GM12873 (cell line): ENCODE measurements at regions not wholly inside any gene's neighbourhood (a gene's known extent, or its start where the extent isn't known, plus 50 kb on each side); places are given as distances from the start of the nearest gene placed in this dataset.

Experiments
- TF ChIP-seq, protein P1 (sequence below): IDR thresholded peaks from 2 replicates; pipeline ENCODE4 v1.5.1; 2012; ENCODE audit warnings: low read depth, mild to moderate bottlenecking, moderate library complexity, low read length, control low read depth; ENCODE audit not compliant: insufficient read depth; ENCODE audit errors: missing control alignments

DNA sequence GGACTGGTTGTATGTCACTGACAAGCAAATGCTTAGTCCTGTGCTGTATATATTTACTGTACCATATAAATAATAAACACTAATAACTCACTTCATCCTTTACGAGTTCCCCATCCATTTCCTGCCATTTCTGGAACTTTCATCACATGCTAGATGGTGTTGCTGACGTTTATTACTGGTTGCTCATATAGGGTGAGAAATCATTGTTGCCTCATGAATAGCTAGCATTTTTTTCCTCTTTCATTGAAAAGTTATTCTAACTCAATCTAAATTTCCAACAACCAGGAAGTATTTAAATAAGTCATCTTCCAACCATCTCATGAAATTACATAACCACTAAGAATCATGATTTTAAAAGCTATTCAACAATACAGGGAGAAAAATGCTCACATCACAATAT is 88.6 kb upstream of the RCN1 start:
- TF ChIP-seq, protein P1, sequence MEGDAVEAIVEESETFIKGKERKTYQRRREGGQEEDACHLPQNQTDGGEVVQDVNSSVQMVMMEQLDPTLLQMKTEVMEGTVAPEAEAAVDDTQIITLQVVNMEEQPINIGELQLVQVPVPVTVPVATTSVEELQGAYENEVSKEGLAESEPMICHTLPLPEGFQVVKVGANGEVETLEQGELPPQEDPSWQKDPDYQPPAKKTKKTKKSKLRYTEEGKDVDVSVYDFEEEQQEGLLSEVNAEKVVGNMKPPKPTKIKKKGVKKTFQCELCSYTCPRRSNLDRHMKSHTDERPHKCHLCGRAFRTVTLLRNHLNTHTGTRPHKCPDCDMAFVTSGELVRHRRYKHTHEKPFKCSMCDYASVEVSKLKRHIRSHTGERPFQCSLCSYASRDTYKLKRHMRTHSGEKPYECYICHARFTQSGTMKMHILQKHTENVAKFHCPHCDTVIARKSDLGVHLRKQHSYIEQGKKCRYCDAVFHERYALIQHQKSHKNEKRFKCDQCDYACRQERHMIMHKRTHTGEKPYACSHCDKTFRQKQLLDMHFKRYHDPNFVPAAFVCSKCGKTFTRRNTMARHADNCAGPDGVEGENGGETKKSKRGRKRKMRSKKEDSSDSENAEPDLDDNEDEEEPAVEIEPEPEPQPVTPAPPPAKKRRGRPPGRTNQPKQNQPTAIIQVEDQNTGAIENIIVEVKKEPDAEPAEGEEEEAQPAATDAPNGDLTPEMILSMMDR: no peak

GRCh38 chr11:31997955-31998354 is 92.9 kb upstream of the RCN1 start:
- TF ChIP-seq, protein P1: no peak

DNA sequence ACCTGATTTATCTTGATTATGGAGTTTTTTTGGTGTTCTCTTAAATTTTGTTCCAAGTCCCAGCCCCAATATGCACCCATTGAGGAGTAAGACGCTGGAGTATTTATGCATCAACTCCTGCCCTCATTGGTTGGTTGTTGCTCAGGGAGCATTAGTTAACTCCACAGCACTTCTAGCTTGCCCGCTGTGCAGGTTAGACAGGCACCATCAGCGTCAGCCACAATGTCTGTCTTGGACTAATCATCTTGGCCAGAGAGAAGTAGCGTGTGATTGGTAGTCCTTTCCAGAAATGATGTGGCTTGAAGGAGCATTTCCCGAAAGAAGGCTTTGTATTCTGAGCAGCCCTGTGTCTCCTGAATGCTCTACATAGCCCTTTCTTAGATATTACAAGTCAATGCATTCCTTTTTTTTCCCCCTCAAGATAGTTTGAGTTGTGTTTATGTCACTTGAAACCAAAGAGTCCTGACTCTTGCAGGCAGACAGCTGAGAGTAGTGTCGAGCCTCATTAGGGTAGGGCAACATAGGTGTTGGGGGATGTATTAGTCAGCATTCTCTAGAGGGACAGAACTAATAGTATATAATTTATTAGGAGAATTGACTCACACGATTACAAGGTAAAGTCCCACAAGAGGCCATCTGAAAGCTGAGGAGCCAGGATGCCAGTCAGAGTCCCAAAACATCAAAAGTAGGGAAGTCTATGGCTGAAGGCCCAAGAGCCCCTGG is 94.6 kb upstream of the RCN1 start:
- TF ChIP-seq, protein P1: no peak

DNA sequence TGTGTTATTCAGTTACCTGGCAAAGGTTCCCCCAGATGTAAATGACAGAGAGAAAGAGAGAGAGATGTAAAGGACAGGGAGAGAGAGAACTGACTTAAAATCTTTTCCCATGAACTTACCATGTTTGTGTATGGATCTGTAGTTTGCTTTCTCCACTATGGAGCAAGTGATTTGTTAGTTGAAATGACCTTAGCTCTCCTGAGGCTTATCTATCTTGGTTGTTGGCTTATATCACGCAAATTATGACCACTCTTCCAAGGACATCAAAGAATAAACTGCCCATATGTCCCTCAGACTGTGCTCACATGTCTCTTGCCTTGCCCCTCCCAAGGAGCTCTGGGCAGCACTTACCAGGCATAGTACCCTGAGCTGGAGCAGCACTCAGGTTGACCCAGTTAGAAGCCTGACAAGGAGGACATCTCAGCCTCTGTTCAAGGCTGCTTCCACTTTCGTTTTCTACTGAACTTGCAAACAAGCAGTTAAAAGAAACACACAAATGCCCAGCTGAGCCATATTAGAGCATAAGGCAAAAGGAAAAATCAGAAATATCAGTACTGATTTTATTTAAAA is 95.3 kb upstream of the RCN1 start:
- TF ChIP-seq, protein P1: no peak

GRCh38 chr11:31995032-31995431 is 95.8 kb upstream of the RCN1 start:
- TF ChIP-seq, protein P1: no peak

- TF ChIP-seq, protein P1: no peak
These were observed 103.5 kb upstream of the RCN1 start for GRCh38 chr11:31987118-31988005.
